IMR-90 (cell line): ENCODE measurements at regions not wholly inside any gene's neighbourhood (a gene's known extent, or its start where the extent isn't known, plus 50 kb on each side); places are given as distances from the start of the nearest gene placed in this dataset.

Experiments used
- ATAC-seq: fragments of 200-7000 bp; cut with Tn5 transposase; 2 replicates; pipeline ENCODE4 v1.9.1; 2020; ENCODE audit warnings: low read depth, mild to moderate bottlenecking, moderate library complexity
- BruUV-seq: library from RNA; stranded (reverse); fragments of 400-500 nt; replicated peaks from 2 replicates; lab custom pipeline; 2021; lab: Mats Ljungman, UMichigan
- CTCF ChIA-PET: fragments of 300-600 bp; formaldehyde crosslinking; extraction: SDS; loops from one replicate; lab custom pipeline; 2021; ENCODE audit warnings: antibody characterized with exemption; lab: Yijun Ruan, JAX
- POLR2A ChIA-PET: fragments of 300-600 bp; sonication (Branson Sonifier 250); formaldehyde crosslinking; loops from one replicate; lab custom pipeline; 2022; ENCODE audit warnings: antibody characterized with exemption; ENCODE audit not compliant: unreplicated experiment; lab: Charles Lee
- DNase-seq: peaks from one replicate; pipeline ENCODE4 v3.0.0; 2013
- H2AFZ ChIP-seq: replicated peaks from 2 replicates; pipeline ENCODE3; 2013; ENCODE audit warnings: low read length, mild to moderate bottlenecking; ENCODE audit not compliant: poor library complexity
- H2AK5ac ChIP-seq: 2 replicates; pipeline ENCODE4 v1.6.1; 2013; ENCODE audit warnings: low read depth, low read length, inconsistent platforms
- H2AK9ac ChIP-seq: replicated peaks from 2 replicates; pipeline ENCODE3; 2013; ENCODE audit warnings: mild to moderate bottlenecking, low read depth, low read length, moderate library complexity; ENCODE audit not compliant: poor library complexity
- H2BK120ac ChIP-seq: 2 replicates; pipeline ENCODE4 v1.6.1; 2013; ENCODE audit warnings: low read depth, low read length, inconsistent platforms
- H2BK15ac ChIP-seq: 3 replicates; pipeline ENCODE4 v1.6.1; 2013; ENCODE audit warnings: low read depth, low read length, inconsistent platforms
- H2BK20ac ChIP-seq: 2 replicates; pipeline ENCODE4 v1.6.1; 2013; ENCODE audit warnings: low read depth, mild to moderate bottlenecking, inconsistent platforms, low read length, moderate library complexity
- H2BK5ac ChIP-seq: 2 replicates; pipeline ENCODE4 v1.6.1; 2013; ENCODE audit warnings: mild to moderate bottlenecking, low read depth, low read length, inconsistent platforms; ENCODE audit not compliant: poor library complexity, severe bottlenecking
- H3K14ac ChIP-seq: replicated peaks from 2 replicates; pipeline ENCODE4 v1.6.1; 2013; ENCODE audit warnings: low read depth, low read length, inconsistent platforms
- H3K18ac ChIP-seq: 2 replicates; pipeline ENCODE4 v1.6.1; 2013; ENCODE audit warnings: low read depth, low read length, control low read depth
- H3K23ac ChIP-seq: 2 replicates; pipeline ENCODE4 v1.6.1; 2013; ENCODE audit warnings: low read depth, low read length, inconsistent platforms
- H3K27ac ChIP-seq: 2 replicates; pipeline ENCODE4 v1.5.1; 2013; ENCODE audit warnings: mild to moderate bottlenecking, control low read depth, low read length; ENCODE audit not compliant: insufficient read depth
- H3K27me3 ChIP-seq: 2 replicates; pipeline ENCODE4 v1.6.1; 2013; ENCODE audit warnings: low read length; ENCODE audit not compliant: control insufficient read depth, insufficient read depth
- H3K36me3 ChIP-seq: 2 replicates; pipeline ENCODE4 v1.6.1; 2013; ENCODE audit warnings: low read length, mixed read lengths; ENCODE audit not compliant: control insufficient read depth, insufficient read depth
- H3K4ac ChIP-seq: 2 replicates; pipeline ENCODE4 v1.6.1; 2013; ENCODE audit warnings: low read depth, low read length, inconsistent platforms
- H3K4me1 ChIP-seq: 2 replicates; pipeline ENCODE4 v1.6.1; 2013; ENCODE audit warnings: low read length, mixed read lengths; ENCODE audit not compliant: control insufficient read depth, insufficient read depth
- H3K4me2 ChIP-seq: 2 replicates; pipeline ENCODE4 v1.6.1; 2013; ENCODE audit warnings: low read depth, mild to moderate bottlenecking, control low read depth, low read length, moderate library complexity
- H3K4me3 ChIP-seq: 2 replicates; pipeline ENCODE4 v1.5.1; 2013; ENCODE audit warnings: low read depth, mild to moderate bottlenecking, control low read depth, low read length, moderate library complexity; ENCODE audit not compliant: insufficient read depth
- H3K56ac ChIP-seq: 2 replicates; pipeline ENCODE4 v1.6.1; 2013; ENCODE audit warnings: low read length, inconsistent platforms; ENCODE audit not compliant: insufficient read depth; ENCODE audit errors: extremely low read depth
- H3K79me1 ChIP-seq, 2 experiments: 2 replicates each; pipeline ENCODE4 v1.6.1; 2013; ENCODE audit warnings: low read length in 2 of 2, inconsistent platforms in 1 of 2, low read depth in 1 of 2
- H3K9ac ChIP-seq: 2 replicates; pipeline ENCODE4 v1.6.1; 2013; ENCODE audit warnings: low read depth, low read length, control low read depth
- H3K9me1 ChIP-seq: 2 replicates; pipeline ENCODE4 v1.6.1; 2013; ENCODE audit warnings: low read length, inconsistent platforms; ENCODE audit not compliant: insufficient read depth
- H3K9me3 ChIP-seq: 2 replicates; pipeline ENCODE4 v1.6.1; 2013; ENCODE audit warnings: low read length; ENCODE audit not compliant: control insufficient read depth, insufficient read depth
- H4K20me1 ChIP-seq: 2 replicates; pipeline ENCODE4 v1.6.1; 2013; ENCODE audit warnings: low read length, inconsistent platforms; ENCODE audit not compliant: insufficient read depth
- H4K5ac ChIP-seq: 2 replicates; pipeline ENCODE4 v1.6.1; 2013; ENCODE audit warnings: mild to moderate bottlenecking, low read depth, low read length, control low read depth
- H4K8ac ChIP-seq, 2 experiments: 2 replicates each; pipeline ENCODE4 v1.6.1; 2013; ENCODE audit warnings: low read depth in 2 of 2, low read length in 2 of 2, control low read depth in 1 of 2, inconsistent platforms in 1 of 2
- H4K91ac ChIP-seq: 2 replicates; pipeline ENCODE4 v1.6.1; 2013; ENCODE audit warnings: low read depth, low read length, inconsistent platforms; ENCODE audit not compliant: insufficient read depth
- BHLHE40 ChIP-seq: fragments of 150-350 bp; IDR thresholded peaks from 2 replicates; pipeline ENCODE4 v1.6.1; 2016; ENCODE audit warnings: mild to moderate bottlenecking, low read depth, low read length
- CEBPB ChIP-seq: IDR thresholded peaks from 2 replicates; pipeline ENCODE4 v1.6.1; 2012; ENCODE audit warnings: low read depth, low read length, improper control_type of control experiment
- CHD1 ChIP-seq: IDR thresholded peaks from 2 replicates; pipeline ENCODE4 v1.6.1; 2012; ENCODE audit warnings: low read depth, low read length, improper control_type of control experiment
- RAD21 ChIP-seq: IDR thresholded peaks from 2 replicates; pipeline ENCODE4 v1.6.1; 2012; ENCODE audit warnings: low read length, improper control_type of control experiment
- WGBS, 2 experiments: methylation state at CpG; one replicate each; pipeline versions ENCODE4 v1.1.5 to v1.1.7; 2013; ENCODE audit warnings: missing lambda C conversion rate in 2 of 2; ENCODE audit not compliant: insufficient read length in 1 of 2; ENCODE audit errors: extremely low coverage in 2 of 2; 5-methylcytosine and 5-hydroxymethylcytosine counted together
- dilution Hi-C: fragments of 300-500 bp; cut with HindIII; formaldehyde crosslinking; loops from one replicate; pipeline ENCODE4 v1.14.3; 2018; ENCODE audit warnings: low sequenced_read_pairs; ENCODE audit not compliant: unreplicated experiment
- in situ Hi-C: fragments of 300-500 bp; cut with MboI; formaldehyde crosslinking; loops from 3 replicates; pipeline ENCODE4 v1.14.3; 2019; ENCODE audit warnings: low sequenced_read_pairs, inconsistent platforms, mixed read lengths
- intact Hi-C: fragments of 100-400 bp; cut with micrococcal nuclease; formaldehyde crosslinking; loops from 2 replicates; pipeline ENCODE4 v1.10.0; 2022

DNA sequence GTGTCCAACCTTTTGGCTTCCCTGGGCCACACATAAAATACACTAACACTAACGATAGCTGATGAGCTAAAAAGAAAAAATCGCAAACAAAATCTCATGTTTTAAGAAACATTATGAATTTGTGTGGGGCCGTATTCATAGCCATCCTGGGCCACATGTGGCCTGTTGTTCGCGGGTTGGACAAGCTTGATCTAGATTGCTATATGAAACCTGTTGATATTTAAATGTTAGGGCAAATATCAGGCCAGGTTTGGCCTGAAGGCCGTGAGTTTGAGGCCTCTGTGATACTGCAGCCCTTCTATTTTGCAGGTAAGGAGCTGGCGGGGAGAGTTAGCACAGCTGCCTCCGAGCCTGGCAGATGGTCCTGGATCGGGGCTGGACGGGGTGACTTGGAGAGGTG, 99.0 kb downstream of the CEBPB start:
- H2BK5ac ChIP-seq = peak overlapping the region; percentile 2
- ATAC-seq = no peak
- POLR2A ChIA-PET = no interaction called here
- no peak overlapping the region for H3K27ac ChIP-seq
- H2AFZ ChIP-seq = no peak overlapping the region
- dilution Hi-C loops = no loop called here
- H2AK9ac ChIP-seq = no peak overlapping the region
- peak overlapping the region; percentile 65; the same call in 2 of the 3 replicates for H2BK15ac ChIP-seq
- peak overlapping the region; percentile 47 for H3K4ac ChIP-seq
- no peaks in the 10 kb centered on the region for H3K36me3 ChIP-seq
- H2BK120ac ChIP-seq = peak overlapping the region; percentile 71
- peak overlapping the region; percentile 67; the same call in 1 of the 2 replicates for H4K91ac ChIP-seq
- no peak overlapping the region for H3K4me3 ChIP-seq
- peak overlapping the region; percentile 75 for H2AK5ac ChIP-seq
- 95% methylated on average over 4 of the region's 10 CpGs; no CpG with 5 or more reads in 1 of the 2 experiments for WGBS, 2 experiments
- H3K4me1 ChIP-seq = peaks cover 43% of the 10 kb centered on the region
- H3K79me1 ChIP-seq = peaks cover 0 to 33% of the 10 kb centered on the region in 2 experiments; a peak in 3 of 4 replicates
- H3K4me2 ChIP-seq = no peak overlapping the region
- H4K8ac ChIP-seq = peak overlapping the region in 1 of 2 experiments; percentile 39; a peak in 1 of 4 replicates
- in situ Hi-C loops = no loop called here
- no peaks in the 10 kb centered on the region for H3K9me3 ChIP-seq
- no peak overlapping the region for H3K23ac ChIP-seq
- intact Hi-C loops = no loop called here
- CTCF ChIA-PET = interaction anchor here (0.6 kb wide), 1 partner anchor 87 kb away, joined by 3 read pairs; no protein-coding TSS in a partner anchor
- H3K56ac ChIP-seq = no peak overlapping the region
- no peaks in the 10 kb centered on the region for H3K27me3 ChIP-seq
- no peak for DNase-seq
- H3K9ac ChIP-seq = no peak overlapping the region
- no TSS peak for BruUV-seq
- peaks cover 33% of the 10 kb centered on the region for H3K9me1 ChIP-seq
- H3K18ac ChIP-seq = peak overlapping the region; percentile 33; the same call in 1 of the 2 replicates
- H3K14ac ChIP-seq = peak overlapping the region; percentile 62
- no peak overlapping the region; the same call in 1 of the 2 replicates for H4K5ac ChIP-seq
- no peak for TF ChIP-seq BHLHE40
- TF ChIP-seq CHD1 = no peak
- TF ChIP-seq RAD21 = no peak
- no peak for TF ChIP-seq CEBPB
- peak overlapping the region; percentile 74 for H2BK20ac ChIP-seq
- H4K20me1 ChIP-seq = no peaks in the 10 kb centered on the region
